HCT116 (cell line): ENCODE measurements at regions not wholly inside any gene's neighbourhood (a gene's known extent, or its start where the extent isn't known, plus 50 kb on each side); places are given as distances from the start of the nearest gene placed in this dataset.

ENCODE experiments used
- CBX3 ChIP-seq: IDR thresholded peaks from 2 replicates; pipeline ENCODE4 v1.6.1; 2012; ENCODE audit warnings: low read depth
- CTCF ChIP-seq, 3 experiments: fragments of 200-600 bp in 1 of 3; sonication (generic) in 1 of 3; IDR thresholded peaks in 2 of 3; conservative IDR thresholded peaks in 1 of 3; 2 replicates each; pipeline ENCODE4 v1.5.1; 2012 to 2017; ENCODE audit warnings: low read depth in 2 of 3, low read length in 2 of 3, antibody characterized with exemption in 1 of 3, borderline replicate concordance in 1 of 3, control low read depth in 1 of 3, mild to moderate bottlenecking in 1 of 3, mixed read lengths in 1 of 3, mixed run types in 1 of 3, moderate library complexity in 1 of 3; ENCODE audit not compliant: insufficient read depth in 1 of 3
- EZH2 ChIP-seq: fragments of 200-600 bp; sonication (generic); IDR thresholded peaks from 2 replicates; pipeline ENCODE4 v1.6.1; 2017; ENCODE audit warnings: antibody characterized with exemption, mixed run types
- MAX ChIP-seq: IDR thresholded peaks from 2 replicates; pipeline ENCODE4 v1.6.1; 2012
- POLR2A ChIP-seq: IDR thresholded peaks from 2 replicates; pipeline ENCODE4 v1.7.0; 2011; ENCODE audit warnings: borderline replicate concordance; ENCODE audit not compliant: insufficient read depth, insufficient read length; ENCODE audit errors: extremely low read depth
- POLR2AphosphoS5 ChIP-seq: IDR thresholded peaks from 2 replicates; pipeline ENCODE4 v1.6.1; 2011; ENCODE audit warnings: mild to moderate bottlenecking, low read depth, low read length, moderate library complexity
- REST ChIP-seq: IDR thresholded peaks from 2 replicates; pipeline ENCODE4 v1.6.1; 2012; ENCODE audit warnings: low read depth
- SP1 ChIP-seq: IDR thresholded peaks from 2 replicates; pipeline ENCODE4 v1.6.1; 2012; ENCODE audit warnings: low read depth
- TCF7L2 ChIP-seq: IDR thresholded peaks from 2 replicates; pipeline ENCODE4 v1.7.0; 2011; ENCODE audit warnings: borderline replicate concordance, inconsistent platforms; ENCODE audit not compliant: insufficient read depth, insufficient read length; ENCODE audit errors: extremely low read depth
- YY1 ChIP-seq: IDR thresholded peaks from 2 replicates; pipeline ENCODE4 v1.6.1; 2011; ENCODE audit warnings: low read length, low read depth, moderate library complexity, mild to moderate bottlenecking; ENCODE audit not compliant: insufficient replicate concordance; ENCODE audit errors: extremely low read depth
- ZFX ChIP-seq: fragments of 450-650 bp; IDR thresholded peaks from 2 replicates; pipeline ENCODE4 v1.6.1; 2017

GRCh38 chr5:175765858-175766257 is 105.5 kb upstream of the CPLX2 start:
- TF ChIP-seq CTCF (IDR thresholded peaks at IDR 0.05 in 2 of 3, conservative IDR thresholded peaks at IDR 0.05 in 1 of 3; ENCODE audit: borderline replicate concordance in 1 of 3, insufficient read depth in 1 of 3, low read depth in 2 of 3, low read length in 2 of 3): no peak
- TF ChIP-seq CBX3: no peak
- no peak for TF ChIP-seq EZH2
- no peak for TF ChIP-seq MAX
- TF ChIP-seq YY1: no peak
- no peak for TF ChIP-seq SP1
- no peak for TF ChIP-seq ZFX
- no peak for TF ChIP-seq POLR2A
- no peak for TF ChIP-seq TCF7L2
- TF ChIP-seq POLR2AphosphoS5: no peak
- no peak for TF ChIP-seq REST
